ENCODE measurements at regions not wholly inside any gene's neighbourhood (a gene's known extent, or its start where the extent isn't known, plus 50 kb on each side); places are given as distances from the start of the nearest gene placed in this dataset. TPM values are rescaled to one million over a fixed set of nuclear protein-coding genes. Genes with fewer than 3 reads are reported as not detected.

DNA sequence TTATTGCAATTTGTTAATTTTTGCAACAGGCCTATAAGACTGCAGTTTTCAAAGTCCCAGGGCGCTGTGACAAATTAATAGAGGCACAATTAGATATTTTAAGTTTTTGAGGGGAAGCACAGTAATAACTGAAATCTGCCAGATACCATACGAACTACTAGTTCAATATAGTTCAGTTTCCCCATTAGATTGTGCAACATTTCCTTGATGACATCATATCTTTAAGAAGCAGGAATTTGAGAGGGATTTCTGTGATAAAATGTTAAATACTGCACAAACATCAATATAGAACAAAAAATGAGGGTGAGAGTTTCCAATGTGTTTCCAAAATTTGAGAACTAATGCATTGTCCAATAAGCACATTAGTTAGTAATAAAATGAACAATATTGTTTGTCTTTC lies 56.7 kb upstream of the GRIN3A start:
- Histone ChIP-seq H3K36me3 (ENCODE audit: control insufficient read depth in 3 of 3, insufficient read depth in 3 of 3, low read length in 3 of 3) (no peaks in the 10 kb centered on the region), H3K4me3 (ENCODE audit: low read length in 3 of 3) (no peak overlapping the region), H3K9me3 (ENCODE audit: control insufficient read depth in 3 of 3, low read length in 3 of 3) (peaks cover 0 to 4% (median 0%) of the 10 kb centered on the region in 3 donors), H3K4me1 (ENCODE audit: control insufficient read depth in 3 of 3, insufficient read depth in 3 of 3, low read length in 3 of 3) (no peaks in the 10 kb centered on the region), H3K27ac (ENCODE audit: low read depth, low read length) (no peak overlapping the region), H3K9ac (ENCODE audit: low read depth in 1 of 3, low read length in 3 of 3) (no peak overlapping the region), H3K27me3 (ENCODE audit: control insufficient read depth in 3 of 3, insufficient read depth in 3 of 3, low read length in 3 of 3) (no peaks in the 10 kb centered on the region)

DNA sequence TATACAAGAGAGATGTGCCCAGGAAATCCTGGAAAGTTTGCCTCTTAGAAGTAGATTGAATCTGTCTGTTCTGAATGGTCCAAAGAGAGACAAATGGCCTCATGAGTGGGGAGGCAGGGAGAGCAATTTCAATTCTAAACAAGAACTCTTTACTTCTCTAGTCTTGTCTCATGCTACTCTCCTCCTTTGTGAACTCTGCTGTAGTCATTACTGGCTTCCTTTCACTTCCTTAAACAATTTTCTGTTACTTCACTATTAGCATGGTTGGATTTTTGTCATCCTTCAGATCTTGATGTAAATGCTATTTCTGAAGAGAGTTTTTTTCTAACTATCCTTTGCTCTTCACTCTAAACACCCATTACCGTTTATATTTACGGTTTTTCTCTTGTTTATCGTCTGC lies 54.0 kb upstream of the GRIN3A start:
- Histone ChIP-seq H3K27me3 (ENCODE audit: control insufficient read depth in 3 of 3, insufficient read depth in 3 of 3, low read length in 3 of 3) (no peaks in the 10 kb centered on the region), H3K9ac (ENCODE audit: low read depth in 1 of 3, low read length in 3 of 3) (no peak overlapping the region), H3K36me3 (ENCODE audit: control insufficient read depth in 3 of 3, insufficient read depth in 3 of 3, low read length in 3 of 3) (no peaks in the 10 kb centered on the region), H3K4me3 (ENCODE audit: low read length in 3 of 3) (no peak overlapping the region), H3K4me1 (ENCODE audit: control insufficient read depth in 3 of 3, insufficient read depth in 3 of 3, low read length in 3 of 3) (no peaks in the 10 kb centered on the region), H3K9me3 (ENCODE audit: control insufficient read depth in 3 of 3, low read length in 3 of 3) (peaks cover 0 to 4% (median 0%) of the 10 kb centered on the region in 3 donors), H3K27ac (ENCODE audit: low read depth, low read length) (no peak overlapping the region)

DNA sequence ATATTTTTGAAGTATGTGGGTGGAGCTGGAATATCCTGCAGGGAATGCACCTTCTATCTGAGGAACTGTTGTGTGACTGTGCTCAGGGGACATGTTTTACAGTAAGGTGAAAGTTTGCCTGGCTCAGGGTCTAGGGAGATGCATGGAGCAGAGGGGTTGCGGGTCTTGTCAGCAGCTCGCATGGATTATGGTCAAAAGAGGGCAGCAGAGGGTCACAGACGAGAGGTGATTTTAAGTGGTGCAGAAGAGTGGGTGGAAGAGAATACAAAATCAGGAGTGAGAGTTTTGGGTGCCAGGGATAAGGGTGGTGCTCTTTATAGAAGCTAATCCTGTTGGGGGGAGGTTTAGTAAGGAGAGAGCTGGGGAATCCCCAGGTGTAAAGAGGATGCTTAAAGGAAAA lies 53.5 kb upstream of the GRIN3A start:
- no peak overlapping the region for H3K27ac ChIP-seq (ENCODE audit: low read depth, low read length)
- no peak overlapping the region for H3K9ac ChIP-seq (ENCODE audit: low read depth in 1 of 3, low read length in 3 of 3)
- H3K4me3 ChIP-seq (ENCODE audit: low read length in 3 of 3), result no peak overlapping the region
- H3K36me3 ChIP-seq (ENCODE audit: control insufficient read depth in 3 of 3, insufficient read depth in 3 of 3, low read length in 3 of 3), result no peaks in the 10 kb centered on the region
- peaks cover 0 to 4% (median 0%) of the 10 kb centered on the region in 3 donors for H3K9me3 ChIP-seq (ENCODE audit: control insufficient read depth in 3 of 3, low read length in 3 of 3)
- no peaks in the 10 kb centered on the region for H3K27me3 ChIP-seq (ENCODE audit: control insufficient read depth in 3 of 3, insufficient read depth in 3 of 3, low read length in 3 of 3)
- H3K4me1 ChIP-seq (ENCODE audit: control insufficient read depth in 3 of 3, insufficient read depth in 3 of 3, low read length in 3 of 3), result no peaks in the 10 kb centered on the region

DNA sequence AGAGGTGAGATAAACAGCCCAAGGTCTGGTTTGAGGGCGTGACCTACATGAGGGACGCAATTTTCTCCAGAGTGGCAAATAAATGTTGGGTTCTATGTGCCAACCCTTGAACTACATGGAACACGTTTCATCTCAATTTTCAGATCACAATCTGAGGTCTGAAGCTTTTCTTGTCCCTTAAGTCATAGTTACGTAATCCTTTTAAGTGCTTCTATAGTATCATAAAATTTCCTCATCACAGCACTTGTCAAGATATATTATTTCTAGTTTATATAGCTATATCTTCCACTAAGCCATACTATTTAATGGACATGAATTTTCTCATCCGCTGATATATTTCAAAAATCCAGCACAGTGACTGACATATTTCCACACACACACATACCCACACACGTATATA lies 53.1 kb upstream of the GRIN3A start:
- no peaks in the 10 kb centered on the region for H3K36me3 ChIP-seq (ENCODE audit: control insufficient read depth in 3 of 3, insufficient read depth in 3 of 3, low read length in 3 of 3)
- no peaks in the 10 kb centered on the region for H3K27me3 ChIP-seq (ENCODE audit: control insufficient read depth in 3 of 3, insufficient read depth in 3 of 3, low read length in 3 of 3)
- H3K27ac ChIP-seq (ENCODE audit: low read depth, low read length), result no peak overlapping the region
- no peaks in the 10 kb centered on the region for H3K4me1 ChIP-seq (ENCODE audit: control insufficient read depth in 3 of 3, insufficient read depth in 3 of 3, low read length in 3 of 3)
- H3K4me3 ChIP-seq (ENCODE audit: low read length in 3 of 3), result no peak overlapping the region
- peaks cover 0 to 4% (median 0%) of the 10 kb centered on the region in 3 donors for H3K9me3 ChIP-seq (ENCODE audit: control insufficient read depth in 3 of 3, low read length in 3 of 3)
- H3K9ac ChIP-seq (ENCODE audit: low read depth in 1 of 3, low read length in 3 of 3), result no peak overlapping the region

Small RNAs in the stretch of these regions (small RNA-seq; reads per million reads assigned to genes)
- not detected for gene RNU6-329P

All from skeletal muscle tissue (tissue), 4 donors.